HepG2 (cell line): ENCODE measurements at regions not wholly inside any gene's neighbourhood (a gene's known extent, or its start where the extent isn't known, plus 50 kb on each side); places are given as distances from the start of the nearest gene placed in this dataset.

Experiments used
- ATAC-seq: fragments of 200-7000 bp; cut with Tn5 transposase; 3 replicates; pipeline ENCODE4 v1.9.1; 2020; ENCODE audit warnings: mild to moderate bottlenecking, moderate library complexity
- BruUV-seq: library from RNA; stranded (reverse); fragments of 400-500 nt; replicated peaks from 2 replicates; lab custom pipeline; 2021; lab: Mats Ljungman, UMichigan
- CTCF ChIA-PET: fragments of 300-600 bp; formaldehyde crosslinking; extraction: SDS; loops from one replicate; lab custom pipeline; 2021; ENCODE audit warnings: low total read pairs, inconsistent platforms, low intra/inter-chr PET ratio; lab: Yijun Ruan, JAX
- POLR2A ChIA-PET: fragments of 350-600 bp; sonication (Branson Sonifier 250); formaldehyde crosslinking; loops from one replicate; lab custom pipeline; 2020; ENCODE audit warnings: antibody characterized with exemption, inconsistent platforms; lab: Yijun Ruan, JAX
- DNase-seq: peaks from one replicate; pipeline ENCODE4 v3.0.0-alpha.2; 2015; ENCODE audit warnings: low spot score
- FAIRE-seq: peaks from 3 replicates; lab custom pipeline; 2011; peaks lifted over from hg19 to GRCh38; lab: Jason Lieb, UNC
- H2AFZ ChIP-seq: one replicate; pipeline ENCODE4 v1.6.1; 2011; ENCODE audit warnings: low read length, inconsistent platforms
- H3K27ac ChIP-seq: fragments of 300-600 bp; 3 replicates; pipeline ENCODE4 v1.8.0; 2011; ENCODE audit warnings: mixed run types, mild to moderate bottlenecking, mixed read lengths, low read length, inconsistent platforms; ENCODE audit not compliant: insufficient read depth; ENCODE audit errors: extremely low read length
- H3K27me3 ChIP-seq, 2 experiments: fragments of 200-600 bp in 1 of 2; 2 replicates in 1 of 2; 3 replicates in 1 of 2; pipeline versions ENCODE4 v1.6.0 to v1.8.0; 2011; ENCODE audit warnings: low read length in 2 of 2, mild to moderate bottlenecking in 2 of 2, moderate library complexity in 2 of 2, inconsistent platforms in 1 of 2; ENCODE audit not compliant: insufficient read depth in 2 of 2, control insufficient read depth in 1 of 2
- H3K36me3 ChIP-seq, 2 experiments: fragments of 200-600 bp in 1 of 2; replicated peaks in 1 of 2; 2 replicates in 1 of 2; 3 replicates in 1 of 2; pipeline versions ENCODE4 v1.5.1 to v1.8.0; 2011; ENCODE audit warnings: low read length in 2 of 2, inconsistent platforms in 1 of 2; ENCODE audit not compliant: insufficient read depth in 2 of 2, control insufficient read depth in 1 of 2
- H3K4me1 ChIP-seq: 2 replicates; pipeline ENCODE4 v1.5.1; 2012; ENCODE audit warnings: low read length, inconsistent platforms; ENCODE audit not compliant: insufficient read depth
- H3K4me2 ChIP-seq: 2 replicates; pipeline ENCODE4 v1.6.0; 2011; ENCODE audit warnings: low read depth, low read length, inconsistent platforms
- H3K4me3 ChIP-seq, 3 experiments: fragments of 200-600 bp in 1 of 3; sonication (generic), shearing (Covaris generic) in 1 of 3; replicated peaks in 1 of 3; 2 replicates each; pipeline ENCODE4 v1.5.1; 2011 to 2016; ENCODE audit warnings: low read length in 3 of 3, inconsistent platforms in 2 of 3, low read depth in 2 of 3, mild to moderate bottlenecking in 2 of 3, control low read depth in 1 of 3, mixed read lengths in 1 of 3; ENCODE audit not compliant: insufficient read depth in 1 of 3
- H3K79me2 ChIP-seq: one replicate; pipeline ENCODE4 v1.6.1; 2011; ENCODE audit warnings: low read length, inconsistent platforms; ENCODE audit not compliant: insufficient read depth
- H3K9ac ChIP-seq: 2 replicates; pipeline ENCODE4 v1.6.0; 2011; ENCODE audit warnings: mild to moderate bottlenecking, low read depth, low read length, inconsistent platforms; ENCODE audit not compliant: insufficient read depth
- H3K9me3 ChIP-seq: 2 replicates; pipeline ENCODE4 v1.5.1; 2012; ENCODE audit warnings: mild to moderate bottlenecking, low read length
- H4K20me1 ChIP-seq: 2 replicates; pipeline ENCODE4 v1.6.0; 2011; ENCODE audit warnings: inconsistent platforms, mild to moderate bottlenecking, low read length, moderate library complexity; ENCODE audit not compliant: insufficient read depth
- ATAD3A ChIP-seq: sonication (generic); formaldehyde crosslinking; IDR thresholded peaks from 2 replicates; pipeline ENCODE4 v1.4.0; 2020; ENCODE audit warnings: missing genetic modification reagents
- CEBPB ChIP-seq: IDR thresholded peaks from 2 replicates; pipeline ENCODE4 v1.6.1; 2011; ENCODE audit warnings: low read depth, low read length, improper control_type of control experiment, borderline replicate concordance
- HNRNPK ChIP-seq: fragments of 200-400 bp; formaldehyde crosslinking; IDR thresholded peaks from 2 replicates; pipeline ENCODE4 v1.6.1; 2018; ENCODE audit warnings: low read length, low read depth, moderate library complexity, mild to moderate bottlenecking; ENCODE audit not compliant: poor library complexity, severe bottlenecking
- MAFF ChIP-seq: IDR thresholded peaks from 2 replicates; pipeline ENCODE4 v1.6.1; 2011; ENCODE audit warnings: low read depth, low read length, improper control_type of control experiment
- MAFK ChIP-seq, 2 experiments: IDR thresholded peaks in 1 of 2; conservative IDR thresholded peaks in 1 of 2; 2 replicates each; pipeline ENCODE4 v1.6.1; 2011; ENCODE audit warnings: improper control_type of control experiment in 2 of 2, low read length in 2 of 2
- MEIS1 ChIP-seq: sonication (generic); formaldehyde crosslinking; IDR thresholded peaks from 2 replicates; pipeline ENCODE4 v1.9.0; 2021; ENCODE audit warnings: mild to moderate bottlenecking, missing genetic modification reagents, moderate library complexity, borderline replicate concordance
- PRDM15 ChIP-seq: sonication (generic); formaldehyde crosslinking; IDR thresholded peaks from 2 replicates; pipeline ENCODE4 v1.4.0; 2020; ENCODE audit warnings: missing genetic modification reagents
- WGBS: methylation state at CpG from one replicate; pipeline ENCODE4 v1.1.6; 2017; ENCODE audit warnings: low lambda C conversion rate; 5-methylcytosine and 5-hydroxymethylcytosine counted together
- in situ Hi-C: cut with HindIII; loops from 2 replicates; pipeline ENCODE4 v1.10.0; 2017; ENCODE audit warnings: low pct_unique_long_range_greater_than_20kb; ENCODE audit not compliant: extremely low pct_ligation_motif_present
- intact Hi-C: fragments of 100-400 bp; cut with micrococcal nuclease; formaldehyde crosslinking; loops from one replicate; pipeline ENCODE4 v1.10.0; 2022; ENCODE audit not compliant: unreplicated experiment
- TF ChIP-seq, protein P1 (sequence below): sonication (generic); formaldehyde crosslinking; IDR thresholded peaks from 2 replicates; pipeline ENCODE4 v1.5.1; 2020; ENCODE audit warnings: missing genetic modification reagents, mild to moderate bottlenecking, borderline replicate concordance

GRCh38 chr6:3516092-3516491, 59.2 kb upstream of the SLC22A23 start:
- ChIA-PET POLR2A (no interaction called here), CTCF (interaction anchor here (1.3 kb wide), 1 partner anchor 237 kb away, joined by 3 read pairs; no protein-coding TSS in a partner anchor)
- no peak overlapping the region for H3K9ac ChIP-seq
- peaks cover 0 to 26% of the 10 kb centered on the region in 2 experiments; a peak in 3 of 5 replicates for H3K27me3 ChIP-seq
- WGBS, result 39% methylated on average over 5 of the region's 5 CpGs
- H2AFZ ChIP-seq, result no peak overlapping the region
- no peaks in the 10 kb centered on the region for H3K79me2 ChIP-seq
- H3K4me3 ChIP-seq, result no peak overlapping the region
- peaks cover 34% of the 10 kb centered on the region for H3K4me1 ChIP-seq
- BruUV-seq, result no TSS peak
- no peaks in the 10 kb centered on the region for H3K36me3 ChIP-seq
- TF ChIP-seq, protein P1, sequence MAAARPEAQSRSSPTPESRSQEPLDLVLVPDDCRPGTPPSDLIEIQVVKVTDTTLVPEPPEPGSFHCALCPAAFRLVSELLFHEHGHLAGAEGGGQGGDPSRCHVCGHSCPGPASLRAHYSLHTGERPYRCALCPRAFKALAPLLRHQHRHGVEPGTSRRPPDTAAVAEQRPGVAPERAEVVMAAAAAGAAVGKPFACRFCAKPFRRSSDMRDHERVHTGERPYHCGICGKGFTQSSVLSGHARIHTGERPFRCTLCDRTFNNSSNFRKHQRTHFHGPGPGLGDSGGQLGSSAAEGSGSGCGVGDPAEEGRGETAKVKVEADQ (CRISPR knock-in tag), result no peak
- TF ChIP-seq MEIS1 (CRISPR knock-in tag) (no peak), ATAD3A (CRISPR knock-in tag) (no peak), CEBPB (peak; percentile 35), HNRNPK (peak; percentile 61)
- intact Hi-C loops, result no loop called here
- DNase-seq (no peak), ATAC-seq (no peak), FAIRE-seq (no peak)
- in situ Hi-C loops, result loop anchor here (10.0 kb wide), 1 partner anchor 241 kb away; no protein-coding TSS in a partner anchor
- H3K27ac ChIP-seq, result no peak overlapping the region
- no peak overlapping the region for H3K4me2 ChIP-seq
- no peaks in the 10 kb centered on the region for H3K9me3 ChIP-seq
- no peaks in the 10 kb centered on the region for H4K20me1 ChIP-seq

DNA sequence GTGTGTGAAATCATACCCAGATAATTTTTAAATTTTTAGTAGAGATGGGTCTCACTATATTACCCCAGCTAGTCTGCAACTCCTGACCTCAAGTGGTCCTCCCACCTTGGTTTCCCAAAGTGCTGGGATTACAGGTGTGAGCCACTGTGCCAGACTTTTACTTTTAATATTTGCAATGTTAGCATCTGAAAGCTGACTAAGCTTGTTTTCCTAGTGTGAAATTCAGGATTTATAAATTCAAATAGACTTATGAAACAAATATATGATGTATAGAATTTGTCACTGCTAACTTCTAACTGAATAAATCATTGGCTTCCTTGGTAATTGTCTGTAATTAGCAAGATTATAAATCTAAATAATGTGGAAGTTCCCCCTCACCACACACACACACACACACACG, 58.8 kb upstream of the SLC22A23 start:
- POLR2A ChIA-PET, result no interaction called here
- intact Hi-C loops, result no loop called here
- H3K4me2 ChIP-seq, result no peak overlapping the region
- no peak for ATAC-seq
- H3K27ac ChIP-seq, result no peak overlapping the region
- FAIRE-seq, result no peak
- H2AFZ ChIP-seq, result no peak overlapping the region
- in situ Hi-C loops, result loop anchor here (10.0 kb wide), 1 partner anchor 241 kb away; no protein-coding TSS in a partner anchor
- no peak overlapping the region for H3K9ac ChIP-seq
- 7% methylated on average over 1 of the region's 1 CpG for WGBS
- no peak for DNase-seq
- CTCF ChIA-PET, result no interaction called here
- H3K36me3 ChIP-seq, result no peaks in the 10 kb centered on the region
- TF ChIP-seq MAFF (peak; percentile 71), PRDM15 (CRISPR knock-in tag) (no peak), MAFK (conservative IDR thresholded peaks at IDR 0.05 in 1 of 2, IDR thresholded peaks at IDR 0.05 in 1 of 2; ENCODE audit: low read length in 2 of 2) (peak; percentile 38 to 69; a peak in 2 of 4 replicates)
- H3K4me1 ChIP-seq, result peaks cover 38% of the 10 kb centered on the region
- H3K79me2 ChIP-seq, result no peaks in the 10 kb centered on the region
- H3K27me3 ChIP-seq, result peaks cover 0 to 22% of the 10 kb centered on the region in 2 experiments; a peak in 3 of 5 replicates
- H4K20me1 ChIP-seq, result no peaks in the 10 kb centered on the region
- H3K4me3 ChIP-seq, result no peak overlapping the region
- no TSS peak for BruUV-seq
- H3K9me3 ChIP-seq, result no peaks in the 10 kb centered on the region
